ENCODE measurements at regions not wholly inside any gene's neighbourhood (a gene's known extent, or its start where the extent isn't known, plus 50 kb on each side); places are given as distances from the start of the nearest gene placed in this dataset.

- TF ChIP-seq CTCF (IDR thresholded peaks at IDR 0.05; ENCODE audit: extremely low read depth in 1 of 2, insufficient read depth in 1 of 2, low read depth in 1 of 2, low read length in 2 of 2): no peak
- no peak for TF ChIP-seq POLR2AphosphoS5 (IDR thresholded peaks at IDR 0.05; ENCODE audit: insufficient read depth, low read depth, low read length)
- TF ChIP-seq GATA2 (IDR thresholded peaks at IDR 0.05; ENCODE audit: insufficient read depth, insufficient read length, low read depth, low read length): no peak
- no peak for TF ChIP-seq POLR2A (IDR thresholded peaks at IDR 0.05; ENCODE audit: low read depth, low read length)
- no peak for TF ChIP-seq EZH2 (IDR thresholded peaks at IDR 0.05; ENCODE audit: borderline replicate concordance, low read depth, low read length, severe bottlenecking)
- TF ChIP-seq MAX (IDR thresholded peaks at IDR 0.05; ENCODE audit: insufficient read depth, insufficient read length): no peak
These were observed 65.4 kb upstream of the CHRM2 start for GRCh38 chr7:136803028-136803427.

Measured in endothelial cell of umbilical vein (primary cell).